ENCODE measurements at regions not wholly inside any gene's neighbourhood (a gene's known extent, or its start where the extent isn't known, plus 50 kb on each side); places are given as distances from the start of the nearest gene placed in this dataset.

GRCh38 chr2:198283146-198283545 lies 478.8 kb downstream of the PLCL1 start:
- TF ChIP-seq ZBTB21 (CRISPR knock-in tag; IDR thresholded peaks at IDR 0.05; ENCODE audit: borderline replicate concordance) (no peak), NR3C1 (CRISPR knock-in tag; conservative IDR thresholded peaks at IDR 0.05; ENCODE audit: low read depth) (no peak)

All from WTC11 (cell line).